GM12878 (cell line): ENCODE measurements at regions not wholly inside any gene's neighbourhood (a gene's known extent, or its start where the extent isn't known, plus 50 kb on each side); places are given as distances from the start of the nearest gene placed in this dataset.

ENCODE experiments used
- ATAC-seq: fragments of 200-7000 bp; cut with Tn5 transposase; 3 replicates; pipeline ENCODE4 v1.9.1; 2020; ENCODE audit warnings: mild to moderate bottlenecking, moderate library complexity
- BruUV-seq: library from RNA; stranded (reverse); fragments of 400-500 nt; replicated peaks from 2 replicates; lab custom pipeline; 2021; lab: Mats Ljungman, UMichigan
- CTCF ChIA-PET: fragments of 300-600 bp; sonication (Branson Sonifier 250); formaldehyde crosslinking; extraction: SDS; loops from one replicate; lab custom pipeline; 2021; ENCODE audit warnings: inconsistent platforms; lab: Yijun Ruan, JAX
- POLR2A ChIA-PET: fragments of 350-600 bp; formaldehyde crosslinking; extraction: SDS; loops from one replicate; lab custom pipeline; 2021; ENCODE audit warnings: inconsistent platforms; lab: Charles Lee
- RAD21 ChIA-PET: fragments of 300-600 bp; sonication (Branson Sonifier 250); formaldehyde crosslinking; loops from one replicate; lab custom pipeline; 2023; ENCODE audit warnings: antibody characterized with exemption; ENCODE audit not compliant: unreplicated experiment; lab: Charles Lee
- SMC1A ChIA-PET: fragments of 300-600 bp; sonication (Branson Sonifier 250); formaldehyde crosslinking; loops from one replicate; lab custom pipeline; 2023; ENCODE audit not compliant: unreplicated experiment, uncharacterized antibody; lab: Charles Lee
- DNase-seq: peaks from one replicate; pipeline ENCODE4 v3.0.0-alpha.2; 2011; ENCODE audit warnings: low read depth, low spot score
- FAIRE-seq: peaks from 3 replicates; lab custom pipeline; 2011; peaks lifted over from hg19 to GRCh38; lab: Jason Lieb, UNC
- H2AFZ ChIP-seq: 2 replicates; pipeline ENCODE4 v1.6.0; 2011; ENCODE audit warnings: low read depth, low read length, control low read depth; ENCODE audit not compliant: control insufficient read depth
- H3K27ac ChIP-seq: 2 replicates; pipeline ENCODE4 v1.5.1; 2011; ENCODE audit warnings: control low read depth; ENCODE audit not compliant: control insufficient read depth, insufficient read depth
- H3K27me3 ChIP-seq, 2 experiments: replicated peaks in 1 of 2; 2 replicates each; pipeline versions ENCODE4 v1.6.0 to v1.6.1; 2011; ENCODE audit warnings: low read length in 1 of 2; ENCODE audit not compliant: control insufficient read depth in 2 of 2, insufficient read depth in 2 of 2
- H3K36me3 ChIP-seq, 2 experiments: 2 replicates each; pipeline ENCODE4 v1.5.1; 2011; ENCODE audit warnings: low read length in 1 of 2; ENCODE audit not compliant: control insufficient read depth in 2 of 2, insufficient read depth in 2 of 2
- H3K4me1 ChIP-seq: 2 replicates; pipeline ENCODE4 v1.6.1; 2011; ENCODE audit warnings: mild to moderate bottlenecking, low read length, moderate library complexity, mixed read lengths; ENCODE audit not compliant: control insufficient read depth, insufficient read depth
- H3K4me2 ChIP-seq: 2 replicates; pipeline ENCODE4 v1.6.0; 2011; ENCODE audit warnings: control low read depth; ENCODE audit not compliant: control insufficient read depth, insufficient read depth
- H3K4me3 ChIP-seq: fragments of 200-600 bp; sonication (generic); 2 replicates; pipeline ENCODE4 v1.5.1; 2016
- H3K79me2 ChIP-seq: 2 replicates; pipeline ENCODE4 v1.6.0; 2011; ENCODE audit warnings: low read length; ENCODE audit not compliant: control insufficient read depth, insufficient read depth
- H3K9ac ChIP-seq: 2 replicates; pipeline ENCODE4 v1.8.0; 2011; ENCODE audit warnings: low read length, control low read depth, mixed read lengths; ENCODE audit not compliant: control insufficient read depth, insufficient read depth
- H3K9me3 ChIP-seq: replicated peaks from 3 replicates; pipeline ENCODE4 v1.5.1; 2011; ENCODE audit warnings: mild to moderate bottlenecking, low read length; ENCODE audit not compliant: control insufficient read depth, insufficient read depth
- H4K20me1 ChIP-seq: 2 replicates; pipeline ENCODE4 v1.6.0; 2011; ENCODE audit not compliant: control insufficient read depth, insufficient read depth
- BRCA1 ChIP-seq: IDR thresholded peaks from 2 replicates; pipeline ENCODE4 v1.6.1; 2011; ENCODE audit warnings: low read depth, low read length, improper control_type of control experiment
- ETV6 ChIP-seq, 2 experiments: fragments of 450-650 bp in 1 of 2; IDR thresholded peaks in 1 of 2; conservative IDR thresholded peaks in 1 of 2; 2 replicates each; pipeline ENCODE4 v1.6.1; 2014; ENCODE audit warnings: antibody characterized with exemption in 1 of 2, borderline replicate concordance in 1 of 2, low read depth in 1 of 2, mild to moderate bottlenecking in 1 of 2, moderate library complexity in 1 of 2
- RAD51 ChIP-seq: fragments of 450-650 bp; IDR thresholded peaks from 2 replicates; pipeline ENCODE4 v1.6.1; 2016; ENCODE audit warnings: moderate library complexity, mild to moderate bottlenecking, inconsistent platforms
- SMAD1 ChIP-seq: fragments of 450-650 bp; IDR thresholded peaks from 2 replicates; pipeline ENCODE4 v1.6.1; 2018; ENCODE audit warnings: mild to moderate bottlenecking, low read depth; ENCODE audit not compliant: partially characterized antibody
- SREBF2 ChIP-seq: IDR thresholded peaks from 2 replicates; pipeline ENCODE4 v1.6.1; 2012; ENCODE audit warnings: mild to moderate bottlenecking, low read length
- SUPT20H ChIP-seq: IDR thresholded peaks from 2 replicates; pipeline ENCODE4 v1.6.1; 2011; ENCODE audit warnings: low read depth, mild to moderate bottlenecking, low read length, moderate library complexity, borderline replicate concordance; ENCODE audit not compliant: control insufficient read depth
- TARDBP ChIP-seq: IDR thresholded peaks from 2 replicates; pipeline ENCODE4 v1.6.1; 2016; ENCODE audit warnings: borderline replicate concordance
- USF1 ChIP-seq: IDR thresholded peaks from 2 replicates; pipeline ENCODE4 v1.6.1; 2011; ENCODE audit warnings: borderline replicate concordance, low read depth, mild to moderate bottlenecking, moderate library complexity, mixed read lengths, low read length; ENCODE audit not compliant: insufficient read depth; ENCODE audit errors: extremely low read length
- YBX1 ChIP-seq: fragments of 450-650 bp; IDR thresholded peaks from 2 replicates; pipeline ENCODE4 v1.6.1; 2016; ENCODE audit warnings: antibody characterized with exemption
- YY1 ChIP-seq: IDR thresholded peaks from 2 replicates; pipeline ENCODE4 v1.6.1; 2011; ENCODE audit warnings: low read depth, mild to moderate bottlenecking, low read length
- WGBS: methylation state at CpG from one replicate; pipeline ENCODE4 v1.1.6; 2016; ENCODE audit warnings: low lambda C conversion rate; ENCODE audit not compliant: insufficient replicate concordance, insufficient coverage; ENCODE audit errors: missing lambda C conversion rate; 5-methylcytosine and 5-hydroxymethylcytosine counted together
- in situ Hi-C: fragments of 300-500 bp; cut with MboI; formaldehyde crosslinking; loops from 9 replicates; pipeline ENCODE4 v1.14.3; 2018; ENCODE audit warnings: mixed read lengths
- intact Hi-C: fragments of 100-400 bp; cut with micrococcal nuclease; formaldehyde crosslinking; loops from one replicate; pipeline ENCODE4 v1.14.2; 2022; ENCODE audit not compliant: unreplicated experiment
- TF ChIP-seq, protein P1 (sequence below): fragments of 450-650 bp; formaldehyde crosslinking; IDR thresholded peaks from 2 replicates; pipeline ENCODE4 v1.4.0; 2022; ENCODE audit warnings: mild to moderate bottlenecking, moderate library complexity

- peaks cover 0 to 3% of the 10 kb centered on the region in 2 experiments; a peak in 2 of 4 replicates for H3K27me3 ChIP-seq
- no peak for DNase-seq
- H2AFZ ChIP-seq = no peak overlapping the region
- H3K4me1 ChIP-seq = no peaks in the 10 kb centered on the region
- no peaks in the 10 kb centered on the region for H4K20me1 ChIP-seq
- TF ChIP-seq BRCA1 = no peak
- TF ChIP-seq USF1 = no peak
- TF ChIP-seq, protein P1, sequence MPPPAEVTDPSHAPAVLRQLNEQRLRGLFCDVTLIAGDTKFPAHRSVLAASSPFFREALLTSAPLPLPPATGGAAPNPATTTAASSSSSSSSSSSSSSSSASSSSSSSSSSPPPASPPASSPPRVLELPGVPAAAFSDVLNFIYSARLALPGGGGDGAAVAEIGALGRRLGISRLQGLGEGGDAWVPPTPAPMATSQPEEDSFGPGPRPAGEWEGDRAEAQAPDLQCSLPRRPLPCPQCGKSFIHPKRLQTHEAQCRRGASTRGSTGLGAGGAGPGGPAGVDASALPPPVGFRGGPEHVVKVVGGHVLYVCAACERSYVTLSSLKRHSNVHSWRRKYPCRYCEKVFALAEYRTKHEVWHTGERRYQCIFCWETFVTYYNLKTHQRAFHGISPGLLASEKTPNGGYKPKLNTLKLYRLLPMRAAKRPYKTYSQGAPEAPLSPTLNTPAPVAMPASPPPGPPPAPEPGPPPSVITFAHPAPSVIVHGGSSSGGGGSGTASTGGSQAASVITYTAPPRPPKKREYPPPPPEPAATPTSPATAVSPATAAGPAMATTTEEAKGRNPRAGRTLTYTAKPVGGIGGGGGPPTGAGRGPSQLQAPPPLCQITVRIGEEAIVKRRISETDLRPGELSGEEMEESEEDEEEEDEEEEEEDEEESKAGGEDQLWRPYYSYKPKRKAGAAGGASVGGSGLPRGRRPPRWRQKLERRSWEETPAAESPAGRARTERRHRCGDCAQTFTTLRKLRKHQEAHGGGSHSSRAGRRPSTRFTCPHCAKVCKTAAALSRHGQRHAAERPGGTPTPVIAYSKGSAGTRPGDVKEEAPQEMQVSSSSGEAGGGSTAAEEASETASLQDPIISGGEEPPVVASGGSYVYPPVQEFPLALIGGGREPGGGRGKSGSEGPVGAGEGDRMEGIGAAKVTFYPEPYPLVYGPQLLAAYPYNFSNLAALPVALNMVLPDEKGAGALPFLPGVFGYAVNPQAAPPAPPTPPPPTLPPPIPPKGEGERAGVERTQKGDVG (CRISPR knock-in tag) = no peak
- no peak for TF ChIP-seq SUPT20H
- TF ChIP-seq TARDBP = no peak
- TF ChIP-seq RAD51 = no peak
- no peak for TF ChIP-seq YBX1
- no peak for TF ChIP-seq SMAD1
- TF ChIP-seq YY1 = no peak
- TF ChIP-seq SREBF2 = no peak
- TF ChIP-seq ETV6 (conservative IDR thresholded peaks at IDR 0.05 in 1 of 2, IDR thresholded peaks at IDR 0.05 in 1 of 2; ENCODE audit: borderline replicate concordance in 1 of 2, low read depth in 1 of 2) = no peak
- FAIRE-seq = no peak
- no TSS peak for BruUV-seq
- ChIA-PET RAD21 (no interaction called here), POLR2A (no interaction called here), SMC1A (no interaction called here), CTCF (no interaction called here)
- H3K9me3 ChIP-seq = no peaks in the 10 kb centered on the region
- no peak for ATAC-seq
- 11% methylated on average over 3 of the region's 3 CpGs for WGBS
- no peak overlapping the region for H3K27ac ChIP-seq
- H3K9ac ChIP-seq = no peak overlapping the region
- no peaks in the 10 kb centered on the region for H3K36me3 ChIP-seq
- in situ Hi-C loops = no loop called here
- H3K4me3 ChIP-seq = no peak overlapping the region
- H3K79me2 ChIP-seq = no peaks in the 10 kb centered on the region
- no peak overlapping the region for H3K4me2 ChIP-seq
- intact Hi-C loops = no loop called here
Measured at GRCh38 chr17:73941919-73942530, 261.5 kb upstream of the RPL38 start.
